ENCODE measurements at regions not wholly inside any gene's neighbourhood (a gene's known extent, or its start where the extent isn't known, plus 50 kb on each side); places are given as distances from the start of the nearest gene placed in this dataset.

- no peak for DNase-seq (ENCODE audit: low read depth)
- no peak overlapping the region for H3K4me3 ChIP-seq (ENCODE audit: low read length)
- no peak for TF ChIP-seq CTCF (IDR thresholded peaks at IDR 0.05; ENCODE audit: insufficient read depth, low read depth, low read length, missing control alignments)
Measured at GRCh38 chr9:86460216-86461002, 106.2 kb upstream of the TUT7 start.

GRCh38 chr9:86459599-86460155 is 105.5 kb upstream of the TUT7 start:
- H3K4me3 ChIP-seq (ENCODE audit: low read length): no peak overlapping the region
- TF ChIP-seq CTCF (IDR thresholded peaks at IDR 0.05; ENCODE audit: insufficient read depth, low read depth, low read length, missing control alignments): no peak
- DNase-seq (ENCODE audit: low read depth): no peak

GRCh38 chr9:86459191-86459590 is 105.0 kb upstream of the TUT7 start:
- no peak overlapping the region for H3K4me3 ChIP-seq (ENCODE audit: low read length)
- DNase-seq (ENCODE audit: low read depth): no peak
- TF ChIP-seq CTCF (IDR thresholded peaks at IDR 0.05; ENCODE audit: insufficient read depth, low read depth, low read length, missing control alignments): no peak

- TF ChIP-seq CTCF (IDR thresholded peaks at IDR 0.05; ENCODE audit: insufficient read depth, low read depth, low read length, missing control alignments): no peak
- no peak overlapping the region for H3K4me3 ChIP-seq (ENCODE audit: low read length)
- no peak for DNase-seq (ENCODE audit: low read depth)
Measured at GRCh38 chr9:86458191-86458855, 104.1 kb upstream of the TUT7 start.

- no peak for TF ChIP-seq CTCF (IDR thresholded peaks at IDR 0.05; ENCODE audit: insufficient read depth, low read depth, low read length, missing control alignments)
- no peak for DNase-seq (ENCODE audit: low read depth)
- no peak overlapping the region for H3K4me3 ChIP-seq (ENCODE audit: low read length)
Measured at GRCh38 chr9:86456416-86456815, 102.2 kb upstream of the TUT7 start.

GRCh38 chr9:86454701-86455615 is 100.7 kb upstream of the TUT7 start:
- TF ChIP-seq CTCF (IDR thresholded peaks at IDR 0.05; ENCODE audit: insufficient read depth, low read depth, low read length, missing control alignments): no peak
- H3K4me3 ChIP-seq (ENCODE audit: low read length): no peak overlapping the region
- DNase-seq (ENCODE audit: low read depth): peak; percentile 5

Data from epithelial cell of esophagus (primary cell).